ENCODE measurements at regions not wholly inside any gene's neighbourhood (a gene's known extent, or its start where the extent isn't known, plus 50 kb on each side); places are given as distances from the start of the nearest gene placed in this dataset.

DNA sequence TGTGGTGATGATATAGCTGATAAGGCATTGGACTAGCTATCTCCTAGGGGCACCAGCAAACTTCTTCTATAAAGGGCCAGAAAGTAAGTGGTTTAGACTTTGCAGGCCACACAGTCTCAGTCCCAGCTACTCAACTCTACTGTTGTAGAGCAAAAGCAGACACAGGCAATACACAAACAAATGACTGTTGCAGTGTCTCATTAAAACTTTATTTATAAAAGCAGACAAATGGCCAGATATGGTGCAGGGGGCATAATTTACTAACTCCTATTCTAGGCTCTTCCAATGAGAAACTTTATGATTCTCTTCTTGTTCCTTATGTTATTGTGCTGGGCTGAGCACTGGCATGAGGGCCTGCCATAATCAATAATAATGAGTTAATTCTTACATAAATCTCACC is 176.8 kb upstream of the POU3F1 start:
- no peaks in the 10 kb centered on the region for H3K36me3 ChIP-seq (ENCODE audit: control insufficient read depth, insufficient read depth, low read length)
- H3K4me1 ChIP-seq (ENCODE audit: control insufficient read depth, low read depth, low read length): peaks cover 2% of the 10 kb centered on the region
- H3K4me3 ChIP-seq (ENCODE audit: low read length): no peak overlapping the region
- no peak overlapping the region for H3K23ac ChIP-seq (ENCODE audit: low read length)
- H2BK15ac ChIP-seq (replicated peaks; ENCODE audit: low read depth): no peak overlapping the region
- no peak overlapping the region for H2BK120ac ChIP-seq (ENCODE audit: low read depth, low read length)
- no peak overlapping the region for H4K5ac ChIP-seq (ENCODE audit: low read length)
- H2BK5ac ChIP-seq (ENCODE audit: low read length): no peak overlapping the region
- H3K56ac ChIP-seq (ENCODE audit: low read length): no peak overlapping the region
- DNase-seq: no peak
- no peaks in the 10 kb centered on the region for H3K79me2 ChIP-seq (ENCODE audit: control insufficient read depth, insufficient read depth, low read length)
- H4K8ac ChIP-seq (ENCODE audit: low read depth, low read length): no peak overlapping the region
- no peak overlapping the region for H3K27ac ChIP-seq (ENCODE audit: low read depth, low read length)
- H3K9ac ChIP-seq (ENCODE audit: low read length): no peak overlapping the region
- no peak overlapping the region for H3K18ac ChIP-seq (ENCODE audit: low read length)
- no peak overlapping the region for H3K4me2 ChIP-seq (ENCODE audit: low read length)
- H3K4ac ChIP-seq (ENCODE audit: low read depth, low read length): no peak overlapping the region
- H2AK5ac ChIP-seq (ENCODE audit: low read length): no peak overlapping the region
- H3K27me3 ChIP-seq (ENCODE audit: insufficient read depth, low read length, poor library complexity): no peaks in the 10 kb centered on the region
- H3K79me1 ChIP-seq (ENCODE audit: low read length): no peaks in the 10 kb centered on the region

DNA sequence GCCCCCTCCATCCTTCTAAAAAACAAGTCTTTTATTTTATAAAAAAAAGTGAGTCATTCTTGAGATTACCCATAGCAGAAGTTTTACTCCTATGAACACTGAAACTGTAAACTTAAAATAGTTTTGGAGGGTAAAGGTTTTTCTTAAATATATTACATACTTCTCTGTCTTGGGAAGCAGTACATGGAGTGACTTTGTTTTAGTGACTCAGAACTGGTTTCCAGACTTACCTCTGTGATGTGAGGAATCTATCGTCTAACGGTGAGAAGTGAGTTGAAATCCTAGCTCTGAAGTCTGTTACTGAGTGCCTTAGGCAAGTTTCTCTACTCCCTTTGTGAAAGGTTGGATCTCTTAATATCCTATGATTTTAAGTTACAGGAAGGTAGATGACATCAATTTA is 176.3 kb upstream of the POU3F1 start:
- no peak for DNase-seq
- no peak overlapping the region for H4K8ac ChIP-seq (ENCODE audit: low read depth, low read length)
- no peak overlapping the region for H2AK5ac ChIP-seq (ENCODE audit: low read length)
- peaks cover 2% of the 10 kb centered on the region for H3K4me1 ChIP-seq (ENCODE audit: control insufficient read depth, low read depth, low read length)
- no peaks in the 10 kb centered on the region for H3K36me3 ChIP-seq (ENCODE audit: control insufficient read depth, insufficient read depth, low read length)
- no peak overlapping the region for H3K4ac ChIP-seq (ENCODE audit: low read depth, low read length)
- H2BK15ac ChIP-seq (replicated peaks; ENCODE audit: low read depth): no peak overlapping the region
- no peaks in the 10 kb centered on the region for H3K79me2 ChIP-seq (ENCODE audit: control insufficient read depth, insufficient read depth, low read length)
- H3K27me3 ChIP-seq (ENCODE audit: insufficient read depth, low read length, poor library complexity): no peaks in the 10 kb centered on the region
- H3K79me1 ChIP-seq (ENCODE audit: low read length): no peaks in the 10 kb centered on the region
- no peak overlapping the region for H3K4me3 ChIP-seq (ENCODE audit: low read length)
- H2BK120ac ChIP-seq (ENCODE audit: low read depth, low read length): no peak overlapping the region
- H3K9ac ChIP-seq (ENCODE audit: low read length): no peak overlapping the region
- no peak overlapping the region for H3K56ac ChIP-seq (ENCODE audit: low read length)
- no peak overlapping the region for H3K18ac ChIP-seq (ENCODE audit: low read length)
- no peak overlapping the region for H3K23ac ChIP-seq (ENCODE audit: low read length)
- no peak overlapping the region for H2BK5ac ChIP-seq (ENCODE audit: low read length)
- no peak overlapping the region for H3K27ac ChIP-seq (ENCODE audit: low read depth, low read length)
- no peak overlapping the region for H4K5ac ChIP-seq (ENCODE audit: low read length)
- WGBS (ENCODE audit: extremely low coverage, insufficient coverage, low lambda C conversion rate): no CpG with 5 or more reads among the region's 2 CpGs
- no peak overlapping the region for H3K4me2 ChIP-seq (ENCODE audit: low read length)

GRCh38 chr1:38221006-38221649 is 174.5 kb upstream of the POU3F1 start:
- WGBS (ENCODE audit: extremely low coverage, insufficient coverage, low lambda C conversion rate): no CpG with 5 or more reads among the region's 9 CpGs
- Histone ChIP-seq H3K4me1 (ENCODE audit: control insufficient read depth, low read depth, low read length) (peaks cover 2% of the 10 kb centered on the region), H2BK15ac (replicated peaks; ENCODE audit: low read depth) (no peak overlapping the region), H2AK5ac (ENCODE audit: low read length) (no peak overlapping the region), H3K4me3 (ENCODE audit: low read length) (no peak overlapping the region), H3K23ac (ENCODE audit: low read length) (no peak overlapping the region), H3K36me3 (ENCODE audit: control insufficient read depth, insufficient read depth, low read length) (no peaks in the 10 kb centered on the region), H3K4me2 (ENCODE audit: low read length) (no peak overlapping the region), H3K79me2 (ENCODE audit: control insufficient read depth, insufficient read depth, low read length) (no peaks in the 10 kb centered on the region), H3K4ac (ENCODE audit: low read depth, low read length) (no peak overlapping the region), H2BK5ac (ENCODE audit: low read length) (no peak overlapping the region), H3K27ac (ENCODE audit: low read depth, low read length) (no peak overlapping the region), H3K27me3 (ENCODE audit: insufficient read depth, low read length, poor library complexity) (no peaks in the 10 kb centered on the region), H3K79me1 (ENCODE audit: low read length) (no peaks in the 10 kb centered on the region), H4K8ac (ENCODE audit: low read depth, low read length) (no peak overlapping the region), H3K56ac (ENCODE audit: low read length) (no peak overlapping the region), H3K18ac (ENCODE audit: low read length) (no peak overlapping the region), H3K9ac (ENCODE audit: low read length) (no peak overlapping the region), H2BK120ac (ENCODE audit: low read depth, low read length) (no peak overlapping the region), H4K5ac (ENCODE audit: low read length) (no peak overlapping the region)
- peak; percentile 54 for DNase-seq

- no peak overlapping the region for H3K27ac ChIP-seq (ENCODE audit: low read depth, low read length)
Observed at GRCh38 chr1:38217316-38217715, 170.7 kb upstream of the POU3F1 start.

DNA sequence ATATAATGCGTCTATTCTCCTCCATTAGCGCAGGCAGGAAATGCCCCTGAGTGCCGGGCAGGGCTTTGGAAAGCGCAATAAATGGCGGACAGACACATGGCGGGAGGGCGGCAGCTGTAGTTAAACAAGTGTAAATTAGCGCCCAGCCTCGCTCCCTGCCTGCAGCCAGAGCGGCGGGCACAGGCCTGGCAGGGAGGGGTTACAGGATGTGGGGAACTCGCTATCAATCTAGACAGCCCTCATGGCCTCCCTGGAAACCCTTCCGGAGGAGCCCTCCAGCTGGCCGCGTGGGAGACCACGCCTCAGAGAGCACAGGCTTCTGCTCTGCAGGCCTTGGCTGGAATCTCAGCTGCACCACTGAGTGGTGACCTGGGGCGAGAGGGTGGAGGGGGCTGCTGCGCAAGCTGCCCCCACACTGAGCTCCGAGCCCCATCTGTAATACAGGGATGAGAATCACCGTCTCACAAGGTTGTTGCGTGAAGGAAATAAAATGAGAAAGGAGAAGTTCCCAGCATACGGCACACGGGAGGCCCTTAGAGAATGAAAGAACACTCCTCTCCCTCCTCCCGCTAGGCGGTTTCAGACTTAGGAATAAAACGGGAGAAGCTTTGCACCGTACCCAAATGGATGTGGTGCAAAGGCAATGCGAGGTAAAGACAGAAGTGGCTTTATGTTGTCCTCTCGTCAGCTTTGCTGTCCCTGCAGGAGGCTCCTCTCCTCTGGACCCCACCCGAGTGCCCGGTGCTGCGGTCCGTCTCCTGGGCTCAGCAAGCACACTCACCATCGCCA is 167.2 kb upstream of the POU3F1 start:
- Histone ChIP-seq H3K36me3 (ENCODE audit: control insufficient read depth, insufficient read depth, low read length) (no peaks in the 10 kb centered on the region), H3K79me1 (ENCODE audit: low read length) (no peaks in the 10 kb centered on the region), H3K4me2 (ENCODE audit: low read length) (no peak overlapping the region), H3K4me1 (ENCODE audit: control insufficient read depth, low read depth, low read length) (no peaks in the 10 kb centered on the region), H4K8ac (ENCODE audit: low read depth, low read length) (no peak overlapping the region), H3K9ac (ENCODE audit: low read length) (no peak overlapping the region), H2BK120ac (ENCODE audit: low read depth, low read length) (no peak overlapping the region), H2BK5ac (ENCODE audit: low read length) (no peak overlapping the region), H3K23ac (ENCODE audit: low read length) (no peak overlapping the region), H3K56ac (ENCODE audit: low read length) (no peak overlapping the region), H3K4ac (ENCODE audit: low read depth, low read length) (no peak overlapping the region), H3K4me3 (ENCODE audit: low read length) (no peak overlapping the region), H3K79me2 (ENCODE audit: control insufficient read depth, insufficient read depth, low read length) (no peaks in the 10 kb centered on the region), H2AK5ac (ENCODE audit: low read length) (no peak overlapping the region), H2BK15ac (replicated peaks; ENCODE audit: low read depth) (no peak overlapping the region), H3K27ac (ENCODE audit: low read depth, low read length) (no peak overlapping the region), H4K5ac (ENCODE audit: low read length) (no peak overlapping the region), H3K18ac (ENCODE audit: low read length) (no peak overlapping the region), H3K27me3 (ENCODE audit: insufficient read depth, low read length, poor library complexity) (no peaks in the 10 kb centered on the region)
- no CpG with 5 or more reads among the region's 34 CpGs for WGBS (ENCODE audit: extremely low coverage, insufficient coverage, low lambda C conversion rate)
- no peak for DNase-seq

More at GRCh38 chr1:38217316-38217715, 170.7 kb upstream of the POU3F1 start:
- H4K8ac ChIP-seq (ENCODE audit: low read depth, low read length): no peak overlapping the region
- H3K9ac ChIP-seq (ENCODE audit: low read length): no peak overlapping the region
- no peak for DNase-seq
- no peak overlapping the region for H4K5ac ChIP-seq (ENCODE audit: low read length)
- no peaks in the 10 kb centered on the region for H3K79me2 ChIP-seq (ENCODE audit: control insufficient read depth, insufficient read depth, low read length)
- no peak overlapping the region for H3K56ac ChIP-seq (ENCODE audit: low read length)
- no peak overlapping the region for H3K4me2 ChIP-seq (ENCODE audit: low read length)
- no peaks in the 10 kb centered on the region for H3K27me3 ChIP-seq (ENCODE audit: insufficient read depth, low read length, poor library complexity)
- no peak overlapping the region for H3K18ac ChIP-seq (ENCODE audit: low read length)
- no peak overlapping the region for H2AK5ac ChIP-seq (ENCODE audit: low read length)
- H2BK120ac ChIP-seq (ENCODE audit: low read depth, low read length): no peak overlapping the region
- no peak overlapping the region for H3K23ac ChIP-seq (ENCODE audit: low read length)
- WGBS (ENCODE audit: extremely low coverage, insufficient coverage, low lambda C conversion rate): no CpG with 5 or more reads among the region's 5 CpGs
- no peak overlapping the region for H3K4me3 ChIP-seq (ENCODE audit: low read length)
- no peaks in the 10 kb centered on the region for H3K79me1 ChIP-seq (ENCODE audit: low read length)
- H2BK15ac ChIP-seq (replicated peaks; ENCODE audit: low read depth): no peak overlapping the region
- no peaks in the 10 kb centered on the region for H3K36me3 ChIP-seq (ENCODE audit: control insufficient read depth, insufficient read depth, low read length)
- no peak overlapping the region for H2BK5ac ChIP-seq (ENCODE audit: low read length)
- peaks cover 2% of the 10 kb centered on the region for H3K4me1 ChIP-seq (ENCODE audit: control insufficient read depth, low read depth, low read length)
- H3K4ac ChIP-seq (ENCODE audit: low read depth, low read length): no peak overlapping the region

- H3K79me1 ChIP-seq (ENCODE audit: low read length): no peaks in the 10 kb centered on the region
- no peak overlapping the region for H3K27ac ChIP-seq (ENCODE audit: low read depth, low read length)
- H3K23ac ChIP-seq (ENCODE audit: low read length): no peak overlapping the region
- no peak overlapping the region for H3K9ac ChIP-seq (ENCODE audit: low read length)
- no peaks in the 10 kb centered on the region for H3K79me2 ChIP-seq (ENCODE audit: control insufficient read depth, insufficient read depth, low read length)
- H3K4me3 ChIP-seq (ENCODE audit: low read length): no peak overlapping the region
- H3K4me1 ChIP-seq (ENCODE audit: control insufficient read depth, low read depth, low read length): no peaks in the 10 kb centered on the region
- H3K56ac ChIP-seq (ENCODE audit: low read length): no peak overlapping the region
- no peaks in the 10 kb centered on the region for H3K27me3 ChIP-seq (ENCODE audit: insufficient read depth, low read length, poor library complexity)
- no peak overlapping the region for H2BK120ac ChIP-seq (ENCODE audit: low read depth, low read length)
- no peak overlapping the region for H3K18ac ChIP-seq (ENCODE audit: low read length)
- H2BK15ac ChIP-seq (replicated peaks; ENCODE audit: low read depth): no peak overlapping the region
- H3K4ac ChIP-seq (ENCODE audit: low read depth, low read length): no peak overlapping the region
- no peaks in the 10 kb centered on the region for H3K36me3 ChIP-seq (ENCODE audit: control insufficient read depth, insufficient read depth, low read length)
- no peak overlapping the region for H4K5ac ChIP-seq (ENCODE audit: low read length)
- no peak overlapping the region for H2AK5ac ChIP-seq (ENCODE audit: low read length)
- no peak overlapping the region for H3K4me2 ChIP-seq (ENCODE audit: low read length)
- H2BK5ac ChIP-seq (ENCODE audit: low read length): no peak overlapping the region
- WGBS (ENCODE audit: extremely low coverage, insufficient coverage, low lambda C conversion rate): no CpG with 5 or more reads among the region's 1 CpG
- H4K8ac ChIP-seq (ENCODE audit: low read depth, low read length): no peak overlapping the region
- no peak for DNase-seq
Observed at GRCh38 chr1:38210895-38211177, 164.2 kb upstream of the POU3F1 start.
